ENCODE measurements at regions not wholly inside any gene's neighbourhood (a gene's known extent, or its start where the extent isn't known, plus 50 kb on each side); places are given as distances from the start of the nearest gene placed in this dataset.

DNA sequence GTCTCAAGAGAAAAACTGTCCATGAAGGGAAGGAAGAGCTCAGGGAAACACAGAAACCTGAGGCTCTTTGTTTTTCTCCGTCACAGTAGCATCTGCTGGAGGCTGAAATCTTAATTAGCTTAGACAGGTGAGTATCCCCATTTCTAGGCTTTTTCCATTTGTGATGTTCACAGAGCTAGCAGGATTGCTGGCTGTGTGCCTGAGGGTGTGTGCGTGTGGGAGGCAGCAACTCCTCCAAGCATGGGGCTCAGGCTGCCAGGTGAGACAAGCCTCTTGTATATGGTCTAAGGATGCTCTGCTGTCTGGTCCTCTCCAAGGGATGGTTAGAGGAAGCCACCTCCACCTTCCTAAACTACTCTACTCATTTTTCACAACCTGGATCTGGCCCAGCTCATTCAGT lies 569.9 kb downstream of the HS3ST4 start:
- POLR2A ChIA-PET, result no interaction called here
- Mint-ChIP-seq H3K36me3 (no peaks in the 10 kb centered on the region), H3K4me3 (no peak overlapping the region), H3K4me1 (peaks cover 9% of the 10 kb centered on the region), H3K27me3 (ENCODE audit: low read depth) (no peaks in the 10 kb centered on the region), H3K27ac (no peak overlapping the region), H3K9me3 (peaks cover 9% of the 10 kb centered on the region)
- TF ChIP-seq NR1H2 (CRISPR knock-in tag; IDR thresholded peaks at IDR 0.05), result no peak
- TF ChIP-seq CBFB (CRISPR knock-in tag; IDR thresholded peaks at IDR 0.05; ENCODE audit: low read depth), result no peak
- no peak for TF ChIP-seq ZBTB21 (CRISPR knock-in tag; IDR thresholded peaks at IDR 0.05; ENCODE audit: borderline replicate concordance)
- TF ChIP-seq, protein P1, sequence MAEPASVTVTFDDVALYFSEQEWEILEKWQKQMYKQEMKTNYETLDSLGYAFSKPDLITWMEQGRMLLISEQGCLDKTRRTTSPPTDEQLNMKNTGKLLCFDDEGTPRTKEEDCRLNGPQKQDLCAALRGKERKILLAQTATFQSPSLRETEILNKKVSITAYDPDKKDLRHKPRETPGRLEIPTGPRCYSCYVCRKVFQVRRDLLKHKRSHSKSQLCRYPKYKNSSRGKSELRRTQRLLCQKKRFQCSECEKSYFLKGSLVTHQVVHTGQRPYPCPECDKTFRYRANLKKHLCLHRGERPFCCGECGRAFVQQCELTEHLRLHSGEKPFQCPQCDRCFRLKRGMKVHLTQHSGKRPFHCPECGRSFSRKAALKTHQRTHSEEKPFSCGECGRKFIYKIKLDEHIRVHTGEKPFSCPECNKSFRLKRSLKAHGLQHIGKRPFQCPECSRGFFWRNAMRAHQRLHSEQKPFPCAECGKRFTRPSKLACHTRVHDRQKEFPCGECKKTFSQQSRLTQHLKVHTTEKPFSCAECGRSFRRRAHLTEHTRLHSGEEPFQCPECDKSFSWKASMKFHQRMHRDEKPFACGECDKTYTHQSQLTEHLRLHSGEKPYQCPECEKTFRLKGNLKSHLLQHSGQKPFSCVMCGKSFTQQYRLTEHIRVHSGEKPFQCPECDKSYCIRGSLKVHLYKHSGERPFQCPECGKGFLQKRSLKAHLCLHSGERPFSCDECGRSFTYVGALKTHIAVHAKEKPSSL (CRISPR knock-in tag; conservative IDR thresholded peaks at IDR 0.05), result no peak
- TF ChIP-seq FOXJ3 (CRISPR knock-in tag; IDR thresholded peaks at IDR 0.05; ENCODE audit: borderline replicate concordance), result no peak
- TF ChIP-seq, protein P2, sequence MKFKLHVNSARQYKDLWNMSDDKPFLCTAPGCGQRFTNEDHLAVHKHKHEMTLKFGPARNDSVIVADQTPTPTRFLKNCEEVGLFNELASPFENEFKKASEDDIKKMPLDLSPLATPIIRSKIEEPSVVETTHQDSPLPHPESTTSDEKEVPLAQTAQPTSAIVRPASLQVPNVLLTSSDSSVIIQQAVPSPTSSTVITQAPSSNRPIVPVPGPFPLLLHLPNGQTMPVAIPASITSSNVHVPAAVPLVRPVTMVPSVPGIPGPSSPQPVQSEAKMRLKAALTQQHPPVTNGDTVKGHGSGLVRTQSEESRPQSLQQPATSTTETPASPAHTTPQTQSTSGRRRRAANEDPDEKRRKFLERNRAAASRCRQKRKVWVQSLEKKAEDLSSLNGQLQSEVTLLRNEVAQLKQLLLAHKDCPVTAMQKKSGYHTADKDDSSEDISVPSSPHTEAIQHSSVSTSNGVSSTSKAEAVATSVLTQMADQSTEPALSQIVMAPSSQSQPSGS (CRISPR knock-in tag; IDR thresholded peaks at IDR 0.05; ENCODE audit: borderline replicate concordance, low read depth), result no peak
- no peak for TF ChIP-seq GTF2I (CRISPR knock-in tag; conservative IDR thresholded peaks at IDR 0.05)
- no peak for TF ChIP-seq ZNF232 (CRISPR knock-in tag; IDR thresholded peaks at IDR 0.05)
- no peak for TF ChIP-seq RELA (CRISPR knock-in tag; IDR thresholded peaks at IDR 0.05; ENCODE audit: borderline replicate concordance)
- TF ChIP-seq, protein P3, sequence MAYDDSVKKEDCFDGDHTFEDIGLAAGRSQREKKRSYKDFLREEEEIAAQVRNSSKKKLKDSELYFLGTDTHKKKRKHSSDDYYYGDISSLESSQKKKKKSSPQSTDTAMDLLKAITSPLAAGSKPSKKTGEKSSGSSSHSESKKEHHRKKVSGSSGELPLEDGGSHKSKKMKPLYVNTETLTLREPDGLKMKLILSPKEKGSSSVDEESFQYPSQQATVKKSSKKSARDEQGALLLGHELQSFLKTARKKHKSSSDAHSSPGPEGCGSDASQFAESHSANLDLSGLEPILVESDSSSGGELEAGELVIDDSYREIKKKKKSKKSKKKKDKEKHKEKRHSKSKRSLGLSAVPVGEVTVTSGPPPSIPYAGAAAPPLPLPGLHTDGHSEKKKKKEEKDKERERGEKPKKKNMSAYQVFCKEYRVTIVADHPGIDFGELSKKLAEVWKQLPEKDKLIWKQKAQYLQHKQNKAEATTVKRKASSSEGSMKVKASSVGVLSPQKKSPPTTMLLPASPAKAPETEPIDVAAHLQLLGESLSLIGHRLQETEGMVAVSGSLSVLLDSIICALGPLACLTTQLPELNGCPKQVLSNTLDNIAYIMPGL (CRISPR knock-in tag; IDR thresholded peaks at IDR 0.05), result no peak
- TF ChIP-seq FOXK1 (CRISPR knock-in tag; IDR thresholded peaks at IDR 0.05), result no peak
- TF ChIP-seq ZNF671 (CRISPR knock-in tag; IDR thresholded peaks at IDR 0.05), result no peak
- TF ChIP-seq, protein P4, sequence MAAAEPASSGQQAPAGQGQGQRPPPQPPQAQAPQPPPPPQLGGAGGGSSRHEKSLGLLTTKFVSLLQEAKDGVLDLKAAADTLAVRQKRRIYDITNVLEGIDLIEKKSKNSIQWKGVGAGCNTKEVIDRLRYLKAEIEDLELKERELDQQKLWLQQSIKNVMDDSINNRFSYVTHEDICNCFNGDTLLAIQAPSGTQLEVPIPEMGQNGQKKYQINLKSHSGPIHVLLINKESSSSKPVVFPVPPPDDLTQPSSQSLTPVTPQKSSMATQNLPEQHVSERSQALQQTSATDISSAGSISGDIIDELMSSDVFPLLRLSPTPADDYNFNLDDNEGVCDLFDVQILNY (CRISPR knock-in tag; IDR thresholded peaks at IDR 0.05), result no peak
- no peak for TF ChIP-seq JAZF1 (CRISPR knock-in tag; IDR thresholded peaks at IDR 0.05)
- TF ChIP-seq SP1 (CRISPR knock-in tag; conservative IDR thresholded peaks at IDR 0.05), result no peak
- no peak for ATAC-seq
- CTCF ChIA-PET, result interaction anchor here (0.7 kb wide), 1 partner anchor 308 kb away, joined by 3 read pairs; no protein-coding TSS in a partner anchor
- DNase-seq (ENCODE audit: low spot score), result no peak

DNA sequence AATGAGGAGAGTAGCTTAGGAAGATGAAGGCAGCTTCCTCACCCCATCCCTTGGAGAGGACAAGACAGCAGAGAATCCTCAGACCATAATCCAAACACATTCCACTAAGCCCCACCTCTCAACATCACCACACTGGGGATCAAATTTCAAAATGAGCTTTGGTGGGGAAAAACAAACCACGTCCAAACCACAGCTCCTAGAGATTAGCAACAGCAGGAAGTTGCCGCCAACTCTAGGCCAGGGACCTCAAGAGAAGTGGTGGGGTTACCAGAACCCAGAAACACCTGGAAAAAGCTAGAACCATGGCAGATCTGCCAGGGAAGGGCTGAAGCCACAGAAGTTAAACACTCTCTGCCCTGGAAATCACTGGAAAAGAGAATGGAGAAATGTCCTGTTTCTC lies 571.6 kb downstream of the HS3ST4 start:
- POLR2A ChIA-PET, result interaction anchor here (0.6 kb wide), 1 partner anchor 620 kb away, joined by 3 read pairs; no protein-coding TSS in a partner anchor
- no peak overlapping the region for H3K27ac Mint-ChIP-seq
- H3K9me3 Mint-ChIP-seq, result peaks cover 9% of the 10 kb centered on the region
- no peaks in the 10 kb centered on the region for H3K36me3 Mint-ChIP-seq
- no peak overlapping the region for H3K4me3 Mint-ChIP-seq
- no peaks in the 10 kb centered on the region for H3K27me3 Mint-ChIP-seq (ENCODE audit: low read depth)
- CTCF ChIA-PET, result no interaction called here
- DNase-seq (ENCODE audit: low spot score) (no peak), ATAC-seq (no peak)
- H3K4me1 Mint-ChIP-seq, result peaks cover 9% of the 10 kb centered on the region
- TF ChIP-seq, protein P5, sequence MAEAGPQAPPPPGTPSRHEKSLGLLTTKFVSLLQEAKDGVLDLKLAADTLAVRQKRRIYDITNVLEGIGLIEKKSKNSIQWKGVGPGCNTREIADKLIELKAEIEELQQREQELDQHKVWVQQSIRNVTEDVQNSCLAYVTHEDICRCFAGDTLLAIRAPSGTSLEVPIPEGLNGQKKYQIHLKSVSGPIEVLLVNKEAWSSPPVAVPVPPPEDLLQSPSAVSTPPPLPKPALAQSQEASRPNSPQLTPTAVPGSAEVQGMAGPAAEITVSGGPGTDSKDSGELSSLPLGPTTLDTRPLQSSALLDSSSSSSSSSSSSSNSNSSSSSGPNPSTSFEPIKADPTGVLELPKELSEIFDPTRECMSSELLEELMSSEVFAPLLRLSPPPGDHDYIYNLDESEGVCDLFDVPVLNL (CRISPR knock-in tag; IDR thresholded peaks at IDR 0.05; ENCODE audit: borderline replicate concordance, low read depth), result no peak
- TF ChIP-seq, protein P6, sequence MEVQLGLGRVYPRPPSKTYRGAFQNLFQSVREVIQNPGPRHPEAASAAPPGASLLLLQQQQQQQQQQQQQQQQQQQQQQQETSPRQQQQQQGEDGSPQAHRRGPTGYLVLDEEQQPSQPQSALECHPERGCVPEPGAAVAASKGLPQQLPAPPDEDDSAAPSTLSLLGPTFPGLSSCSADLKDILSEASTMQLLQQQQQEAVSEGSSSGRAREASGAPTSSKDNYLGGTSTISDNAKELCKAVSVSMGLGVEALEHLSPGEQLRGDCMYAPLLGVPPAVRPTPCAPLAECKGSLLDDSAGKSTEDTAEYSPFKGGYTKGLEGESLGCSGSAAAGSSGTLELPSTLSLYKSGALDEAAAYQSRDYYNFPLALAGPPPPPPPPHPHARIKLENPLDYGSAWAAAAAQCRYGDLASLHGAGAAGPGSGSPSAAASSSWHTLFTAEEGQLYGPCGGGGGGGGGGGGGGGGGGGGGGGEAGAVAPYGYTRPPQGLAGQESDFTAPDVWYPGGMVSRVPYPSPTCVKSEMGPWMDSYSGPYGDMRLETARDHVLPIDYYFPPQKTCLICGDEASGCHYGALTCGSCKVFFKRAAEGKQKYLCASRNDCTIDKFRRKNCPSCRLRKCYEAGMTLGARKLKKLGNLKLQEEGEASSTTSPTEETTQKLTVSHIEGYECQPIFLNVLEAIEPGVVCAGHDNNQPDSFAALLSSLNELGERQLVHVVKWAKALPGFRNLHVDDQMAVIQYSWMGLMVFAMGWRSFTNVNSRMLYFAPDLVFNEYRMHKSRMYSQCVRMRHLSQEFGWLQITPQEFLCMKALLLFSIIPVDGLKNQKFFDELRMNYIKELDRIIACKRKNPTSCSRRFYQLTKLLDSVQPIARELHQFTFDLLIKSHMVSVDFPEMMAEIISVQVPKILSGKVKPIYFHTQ (CRISPR knock-in tag; IDR thresholded peaks at IDR 0.05), result no peak
- TF ChIP-seq, protein P7, sequence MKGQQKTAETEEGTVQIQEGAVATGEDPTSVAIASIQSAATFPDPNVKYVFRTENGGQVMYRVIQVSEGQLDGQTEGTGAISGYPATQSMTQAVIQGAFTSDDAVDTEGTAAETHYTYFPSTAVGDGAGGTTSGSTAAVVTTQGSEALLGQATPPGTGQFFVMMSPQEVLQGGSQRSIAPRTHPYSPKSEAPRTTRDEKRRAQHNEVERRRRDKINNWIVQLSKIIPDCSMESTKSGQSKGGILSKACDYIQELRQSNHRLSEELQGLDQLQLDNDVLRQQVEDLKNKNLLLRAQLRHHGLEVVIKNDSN (CRISPR knock-in tag; IDR thresholded peaks at IDR 0.05), result no peak
- TF ChIP-seq, protein P8, sequence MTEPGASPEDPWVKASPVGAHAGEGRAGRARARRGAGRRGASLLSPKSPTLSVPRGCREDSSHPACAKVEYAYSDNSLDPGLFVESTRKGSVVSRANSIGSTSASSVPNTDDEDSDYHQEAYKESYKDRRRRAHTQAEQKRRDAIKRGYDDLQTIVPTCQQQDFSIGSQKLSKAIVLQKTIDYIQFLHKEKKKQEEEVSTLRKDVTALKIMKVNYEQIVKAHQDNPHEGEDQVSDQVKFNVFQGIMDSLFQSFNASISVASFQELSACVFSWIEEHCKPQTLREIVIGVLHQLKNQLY (CRISPR knock-in tag; IDR thresholded peaks at IDR 0.05), result no peak
- TF ChIP-seq ZNF396 (CRISPR knock-in tag; IDR thresholded peaks at IDR 0.05; ENCODE audit: borderline replicate concordance) (no peak), ZBTB21 (CRISPR knock-in tag; IDR thresholded peaks at IDR 0.05; ENCODE audit: borderline replicate concordance) (no peak)
